Tongue (tissue), 2 donors: ENCODE measurements at regions not wholly inside any gene's neighbourhood (a gene's known extent, or its start where the extent isn't known, plus 50 kb on each side); places are given as distances from the start of the nearest gene placed in this dataset. TPM values are rescaled to one million over a fixed set of nuclear protein-coding genes. Genes with fewer than 3 reads are reported as not detected.

Experiments used
- DNase-seq: peaks from one replicate; pipeline ENCODE4 v3.0.0-alpha.2; 2015
- small RNA-seq: library from RNA; depleted of rRNA; stranded (forward); fragments of <200 nt; gene quantifications from one replicate; pipeline ENCODE3, GENCODE V24; 2014; ENCODE audit warnings: low replicate concordance

DNA sequence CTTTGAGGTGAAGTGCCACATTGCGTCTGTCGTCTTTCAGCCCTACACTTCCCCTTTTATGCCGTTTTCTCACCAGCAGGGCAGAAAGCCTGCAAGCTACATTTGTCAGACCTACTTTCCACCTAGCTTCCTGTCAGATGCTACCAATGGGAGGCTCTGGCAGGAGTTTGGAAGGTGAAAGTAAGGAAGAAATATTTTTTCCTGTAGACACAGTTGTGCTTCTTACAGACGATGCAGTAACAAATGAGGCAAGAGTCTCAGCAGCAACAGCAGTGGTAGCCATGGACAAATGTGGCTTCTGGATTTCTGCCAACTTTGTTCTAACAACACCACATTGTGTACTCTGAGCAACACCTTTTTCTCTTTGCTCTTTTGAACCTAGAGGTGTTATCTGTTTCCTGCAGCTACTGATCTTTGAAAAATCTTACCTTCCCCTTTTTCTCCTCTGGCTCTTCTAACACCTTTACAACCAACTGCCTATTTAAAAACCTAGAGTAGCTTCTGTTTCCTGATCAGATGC, 70.6 kb upstream of the STT3B start:
- peak; percentile 32 for DNase-seq

- no peak for DNase-seq
Observed at GRCh38 chr3:31465999-31466398, 66.7 kb upstream of the STT3B start.

- DNase-seq: no peak
Observed at GRCh38 chr3:31466866-31467265, 65.9 kb upstream of the STT3B start.

DNA sequence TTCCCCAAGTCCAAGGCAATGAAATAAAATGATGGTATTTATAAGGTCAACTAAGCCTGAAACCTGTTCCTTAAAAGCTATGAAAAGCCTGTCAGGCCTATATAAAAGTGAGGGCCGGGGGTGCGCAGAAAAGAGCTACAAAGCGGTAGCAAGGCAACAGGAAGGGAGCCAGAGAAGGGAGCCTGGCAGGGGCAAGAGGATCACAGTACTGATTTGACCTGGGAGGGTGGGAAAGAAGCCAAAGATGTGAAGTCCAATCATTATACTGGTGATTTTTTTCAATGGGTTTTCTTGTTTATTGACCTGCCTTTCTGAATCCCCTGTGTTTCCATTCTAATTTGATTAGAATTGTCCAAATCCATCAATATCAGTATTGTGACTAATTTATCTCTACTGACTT, 64.3 kb upstream of the STT3B start:
- DNase-seq: no peak

DNA sequence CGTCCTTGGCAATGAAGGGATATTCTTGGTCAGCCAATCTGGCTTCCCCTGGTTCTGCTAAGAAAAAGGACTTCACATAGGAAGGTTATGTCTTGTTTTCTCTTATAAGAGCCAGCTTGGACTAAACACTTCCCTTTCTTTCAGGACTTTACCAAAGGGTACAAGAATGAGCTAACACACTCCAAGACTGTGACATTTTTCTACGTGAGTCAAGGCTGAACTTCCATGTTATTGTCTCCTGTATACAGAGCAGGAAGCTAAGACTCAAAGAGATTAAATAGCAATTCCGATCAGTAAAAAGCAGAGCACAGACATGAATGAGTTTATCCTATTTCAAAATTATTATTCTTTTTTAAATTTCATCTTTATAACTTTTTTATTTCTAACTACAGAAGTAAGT, 63.3 kb upstream of the STT3B start:
- no peak for DNase-seq

- DNase-seq: no peak
Observed at GRCh38 chr3:31472479-31473390, 60.0 kb upstream of the STT3B start.

GRCh38 chr3:31476209-31476608, 56.5 kb upstream of the STT3B start:
- no peak for DNase-seq

DNA sequence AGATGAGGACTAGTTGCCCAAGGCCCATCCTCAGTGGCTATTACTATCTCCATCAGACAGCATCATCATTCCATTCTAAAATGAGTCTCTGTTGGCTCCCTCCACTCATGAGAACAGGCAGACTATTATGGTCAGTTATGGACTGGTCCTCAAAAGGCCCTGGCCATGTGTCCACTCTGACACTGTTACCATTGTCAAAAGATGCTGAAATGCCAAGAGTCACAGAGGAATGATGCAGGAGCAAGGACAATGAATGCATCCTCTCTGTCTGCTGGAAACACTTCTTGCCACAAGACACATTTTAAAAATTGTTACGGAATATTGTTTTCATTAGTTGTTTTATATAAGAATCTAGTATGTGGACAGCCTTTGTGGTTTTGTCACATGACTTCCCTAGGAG, 53.3 kb upstream of the STT3B start:
- DNase-seq: no peak

DNA sequence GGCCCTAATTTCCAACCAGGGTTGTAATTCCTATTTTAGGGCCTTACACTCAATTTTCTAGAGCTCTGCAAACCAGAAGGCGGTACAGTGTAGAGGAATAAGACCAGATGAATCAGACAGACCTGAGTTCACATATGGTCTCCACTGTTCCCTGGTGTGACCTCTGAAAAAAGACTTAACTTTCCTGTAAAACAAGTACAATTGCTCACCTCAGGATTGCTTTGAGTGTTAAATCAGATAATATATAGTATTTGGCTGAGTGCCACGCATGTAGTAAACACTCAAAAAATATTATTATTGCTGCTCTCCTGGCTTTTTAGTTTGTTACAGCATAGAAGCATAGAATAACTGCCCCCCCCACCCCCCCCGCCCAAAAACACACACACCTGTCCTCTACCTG, 51.0 kb upstream of the STT3B start:
- no peak for DNase-seq

DNA sequence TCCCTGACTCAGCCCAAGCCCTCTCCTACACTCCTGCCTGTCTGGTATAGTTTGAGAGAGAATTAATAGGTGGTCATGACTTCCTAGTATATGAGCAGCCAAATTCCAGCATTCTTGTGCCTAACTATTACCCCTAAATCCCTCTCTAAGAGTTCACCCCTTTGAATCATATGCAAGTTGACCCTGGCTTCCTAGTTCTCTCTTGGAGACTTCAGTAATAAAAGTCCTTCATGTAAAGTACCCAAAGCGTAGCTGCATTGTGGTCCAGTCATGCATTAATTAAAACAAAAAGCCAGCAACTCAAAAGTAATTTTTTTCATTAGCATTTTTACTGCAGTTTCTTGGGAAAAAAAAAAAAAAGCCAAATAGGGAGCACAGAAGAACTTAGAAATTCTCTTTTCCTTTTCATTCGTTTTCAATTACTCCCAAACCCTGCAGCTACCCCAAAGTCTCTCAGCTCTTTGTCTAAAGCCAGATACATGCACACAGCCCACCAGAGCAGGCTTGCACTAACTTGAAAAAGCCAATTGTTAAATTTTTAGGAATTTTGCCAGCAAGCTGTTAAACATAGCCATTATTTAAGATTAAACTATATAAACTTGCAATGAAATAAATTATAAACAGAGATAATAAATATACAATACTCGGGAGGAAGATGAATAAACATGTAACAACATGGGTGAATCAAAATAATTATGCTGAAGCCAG, 50.1 kb upstream of the STT3B start:
- DNase-seq: no peak

Small RNA genes lying in the stretch of these regions (small RNA-seq; reads per million reads assigned to genes)
- gene MIR466 (not detected), gene RNA5SP127 (not detected)
